ENCODE measurements at regions not wholly inside any gene's neighbourhood (a gene's known extent, or its start where the extent isn't known, plus 50 kb on each side); places are given as distances from the start of the nearest gene placed in this dataset.

GRCh38 chr2:40914666-40915065, 462.8 kb upstream of the SLC8A1 start:
- Histone ChIP-seq H3K36me3 (ENCODE audit: control insufficient read depth in 2 of 2, insufficient read depth in 2 of 2, low read length in 1 of 2) (no peaks in the 10 kb centered on the region), H3K79me2 (ENCODE audit: control insufficient read depth, insufficient read depth, low read length) (no peaks in the 10 kb centered on the region), H3K4me1 (ENCODE audit: control insufficient read depth, insufficient read depth, low read length) (no peaks in the 10 kb centered on the region), H2AFZ (ENCODE audit: control insufficient read depth, low read depth, low read length) (no peak overlapping the region), H3K9ac (ENCODE audit: control insufficient read depth, insufficient read depth, low read length) (no peak overlapping the region), H3K4me2 (ENCODE audit: control insufficient read depth, insufficient read depth) (no peak overlapping the region), H3K9me3 (replicated peaks; ENCODE audit: control insufficient read depth, insufficient read depth, low read length) (no peaks in the 10 kb centered on the region), H3K27me3 (replicated peaks in 1 of 2; ENCODE audit: control insufficient read depth in 2 of 2, insufficient read depth in 2 of 2, low read length in 1 of 2) (no peaks in the 10 kb centered on the region), H4K20me1 (ENCODE audit: control insufficient read depth, insufficient read depth) (no peaks in the 10 kb centered on the region), H3K27ac (ENCODE audit: control insufficient read depth, insufficient read depth) (no peak overlapping the region), H3K4me3 (no peak overlapping the region)
- CTCF ChIA-PET = no interaction called here
- ATAC-seq = no peak
- DNase-seq (ENCODE audit: low read depth, low spot score) = no peak
- SMC1A ChIA-PET (ENCODE audit: uncharacterized antibody, unreplicated experiment) = no interaction called here
- RAD21 ChIA-PET (ENCODE audit: unreplicated experiment) = no interaction called here
- in situ Hi-C loops (cut with MboI) = no loop called here
- TF ChIP-seq IKZF2 (IDR thresholded peaks at IDR 0.05) = no peak
- TF ChIP-seq BACH1 (IDR thresholded peaks at IDR 0.05; ENCODE audit: borderline replicate concordance) = no peak
- no peak for TF ChIP-seq SMARCA5 (IDR thresholded peaks at IDR 0.05)
- no peak for TF ChIP-seq TCF12 (IDR thresholded peaks at IDR 0.05; ENCODE audit: low read depth, low read length)
- no peak for TF ChIP-seq MYC (IDR thresholded peaks at IDR 0.05; ENCODE audit: insufficient read depth, insufficient read length, insufficient replicate concordance, low read length, severe bottlenecking)
- no peak for TF ChIP-seq FOXM1 (IDR thresholded peaks at IDR 0.05; ENCODE audit: low read depth, low read length)
- no peak for TF ChIP-seq ZBTB4 (CRISPR knock-in tag; IDR thresholded peaks at IDR 0.05)
- no peak for TF ChIP-seq NR2F1 (conservative IDR thresholded peaks at IDR 0.05)
- no peak for TF ChIP-seq CTCF (IDR thresholded peaks at IDR 0.05 in 2 of 3, conservative IDR thresholded peaks at IDR 0.05 in 1 of 3; ENCODE audit: control insufficient read depth in 2 of 3, extremely low read depth in 1 of 3, insufficient read depth in 1 of 3, low read depth in 3 of 3, low read length in 3 of 3)
- no peak for TF ChIP-seq BRCA1 (IDR thresholded peaks at IDR 0.05; ENCODE audit: low read depth, low read length)
- BruUV-seq (replicated peaks) = no TSS peak
- POLR2A ChIA-PET = no interaction called here
- no peak for FAIRE-seq
- intact Hi-C loops (cut with micrococcal nuclease; ENCODE audit: unreplicated experiment) = no loop called here

Data from GM12878 (cell line).